GM18505 (cell line): ENCODE measurements at regions not wholly inside any gene's neighbourhood (a gene's known extent, or its start where the extent isn't known, plus 50 kb on each side); places are given as distances from the start of the nearest gene placed in this dataset.
"Not testable (repeated sequence)": the region's sequence is repeated elsewhere in the genome, so short reads cannot be mapped to it uniquely, and the experiment has no call there.

Experiments
- ATAC-seq: cut with Tn5 transposase; IDR thresholded peaks from one replicate; pipeline ENCODE4 v1.9.1; 2021; ENCODE audit not compliant: unreplicated experiment
- POLR2A ChIP-seq: IDR thresholded peaks from 4 replicates; pipeline ENCODE4 v1.6.1; 2011; ENCODE audit warnings: borderline replicate concordance; ENCODE audit not compliant: insufficient read depth, insufficient read length; ENCODE audit errors: extremely low read depth

DNA sequence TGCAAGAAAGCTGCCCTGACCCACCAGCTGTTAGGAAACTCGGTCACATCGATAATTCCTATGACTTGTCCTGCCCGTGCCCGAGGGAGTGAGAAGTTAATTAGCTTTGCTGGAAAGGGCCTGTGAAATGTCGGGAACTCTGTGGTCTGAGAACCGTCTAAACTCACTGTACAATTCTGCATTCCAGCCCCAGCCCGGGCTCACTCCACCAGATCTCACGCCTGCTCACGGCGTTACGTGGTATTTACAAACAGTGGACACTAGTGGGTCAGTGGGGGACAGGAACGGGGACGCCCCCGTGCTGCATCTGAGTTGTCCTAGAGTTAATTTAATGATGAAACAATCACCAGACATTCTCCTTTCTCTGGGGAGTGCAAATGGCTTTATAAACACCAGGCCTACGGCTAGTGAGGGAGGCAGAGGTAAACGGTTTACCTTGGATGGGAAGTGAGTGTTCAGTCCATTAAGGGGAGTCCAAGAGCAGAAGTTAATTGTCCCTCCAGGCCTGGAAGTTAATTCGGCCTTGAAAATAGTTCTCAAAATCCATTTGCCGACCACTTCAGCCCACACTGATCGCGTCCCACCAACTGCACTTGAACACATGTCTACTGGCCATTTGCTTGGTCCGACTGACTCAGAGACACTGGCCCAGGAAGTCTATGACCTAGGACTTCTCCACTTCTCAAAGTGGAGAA is 93.5 kb upstream of the MED13L start:
- ATAC-seq: no peak
- no peak for TF ChIP-seq POLR2A

DNA sequence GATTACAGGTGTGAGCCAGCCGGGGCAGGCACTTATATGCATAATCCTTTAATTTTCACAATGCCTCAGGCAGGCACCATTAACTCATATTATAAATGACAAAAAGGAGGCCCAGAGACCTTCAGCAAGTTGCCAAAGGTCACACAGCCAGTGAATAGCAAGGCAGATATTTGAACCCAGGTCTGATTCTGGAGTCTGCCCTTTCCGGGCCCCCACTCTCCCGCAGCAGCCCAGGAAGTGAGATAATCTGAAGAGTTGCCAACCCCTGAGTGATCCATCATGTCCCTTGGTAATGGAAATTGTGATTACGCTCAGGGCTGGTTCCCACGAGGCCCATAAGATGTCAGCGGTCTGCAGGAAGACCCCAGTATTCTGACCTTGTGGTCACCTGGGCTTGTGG is 95.3 kb upstream of the MED13L start:
- TF ChIP-seq POLR2A: no peak
- ATAC-seq: no peak

DNA sequence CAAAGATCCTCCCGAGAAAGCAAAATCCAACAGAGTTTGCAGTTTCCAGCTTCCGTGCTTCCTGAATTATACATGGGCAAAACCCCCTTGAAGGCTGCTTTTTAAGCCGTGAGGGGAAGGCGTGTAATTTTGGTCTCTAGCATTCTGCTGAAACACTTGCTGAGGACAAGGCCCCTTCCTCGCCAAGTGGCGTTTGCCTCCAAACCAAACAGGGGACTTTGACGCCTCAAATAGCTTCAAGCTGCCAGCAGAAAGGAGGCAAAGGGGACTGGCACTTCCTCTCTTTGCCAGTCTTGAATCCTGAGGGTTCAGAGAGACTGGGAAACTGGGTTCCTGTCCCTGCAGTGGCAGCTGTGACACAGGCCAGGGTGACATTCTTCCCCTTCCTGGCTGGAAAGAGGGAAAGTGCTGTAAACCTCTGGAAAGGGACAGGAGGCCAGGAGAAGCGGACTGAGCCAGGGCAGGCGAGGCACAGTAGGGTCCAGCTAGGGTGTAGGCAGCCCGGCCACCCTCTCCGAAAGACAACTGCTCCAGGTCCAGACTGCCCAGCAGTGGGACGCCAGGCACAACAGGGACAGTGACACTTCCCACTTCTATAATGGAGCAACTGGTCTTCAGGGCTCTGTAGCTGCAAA is 96.2 kb upstream of the MED13L start:
- no peak for ATAC-seq

DNA sequence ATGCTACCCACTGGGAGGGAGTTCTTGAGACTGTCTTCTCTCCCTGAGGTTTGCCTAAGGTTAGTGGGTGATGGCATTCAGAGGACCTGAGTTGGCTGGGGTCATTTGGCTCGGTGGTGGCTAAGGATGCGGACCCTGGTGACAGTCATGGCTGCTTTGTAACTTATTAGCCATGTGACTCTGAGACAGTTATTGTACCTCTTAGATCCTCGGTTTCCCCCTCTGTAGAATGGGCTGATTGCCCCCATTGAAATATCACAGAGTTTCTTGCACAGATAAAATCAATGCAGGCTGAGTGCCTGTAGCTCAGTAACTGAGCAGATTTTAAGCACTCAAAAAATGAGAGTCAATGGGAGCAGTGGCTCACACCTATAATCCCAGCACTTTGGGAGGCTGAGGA is 96.7 kb upstream of the MED13L start:
- no peak for TF ChIP-seq POLR2A
- no peak for ATAC-seq

More for the DNA sequence above, 96.2 kb upstream of the MED13L start:
- no peak for TF ChIP-seq POLR2A

DNA sequence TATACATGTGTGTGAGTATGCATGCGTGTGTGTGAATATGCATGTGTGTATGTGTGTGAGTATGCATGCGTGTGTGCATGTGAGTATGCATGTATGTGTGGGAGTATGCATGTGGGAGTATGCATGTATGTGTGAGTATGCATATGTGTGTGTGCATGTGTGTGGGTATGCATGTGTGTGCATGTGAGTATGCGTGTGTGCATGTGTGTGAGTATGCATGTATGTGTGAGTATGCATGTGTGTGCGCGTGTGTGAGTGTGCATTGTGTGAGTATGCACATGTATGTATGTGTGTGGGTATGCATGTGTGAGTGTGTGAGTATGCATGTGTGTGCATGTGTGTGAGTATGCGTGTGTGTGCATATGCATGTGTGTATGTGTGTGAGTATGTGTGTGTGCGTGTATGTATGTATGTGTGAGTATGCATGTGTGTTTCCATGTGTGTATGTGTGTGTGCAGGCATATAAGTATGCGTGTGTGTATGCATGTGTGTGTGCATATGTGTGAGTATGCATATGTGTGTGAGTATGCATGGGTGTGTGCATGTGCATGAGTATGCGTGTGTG is 97.9 kb upstream of the MED13L start:
- no peak for ATAC-seq
- TF ChIP-seq POLR2A: no peak

DNA sequence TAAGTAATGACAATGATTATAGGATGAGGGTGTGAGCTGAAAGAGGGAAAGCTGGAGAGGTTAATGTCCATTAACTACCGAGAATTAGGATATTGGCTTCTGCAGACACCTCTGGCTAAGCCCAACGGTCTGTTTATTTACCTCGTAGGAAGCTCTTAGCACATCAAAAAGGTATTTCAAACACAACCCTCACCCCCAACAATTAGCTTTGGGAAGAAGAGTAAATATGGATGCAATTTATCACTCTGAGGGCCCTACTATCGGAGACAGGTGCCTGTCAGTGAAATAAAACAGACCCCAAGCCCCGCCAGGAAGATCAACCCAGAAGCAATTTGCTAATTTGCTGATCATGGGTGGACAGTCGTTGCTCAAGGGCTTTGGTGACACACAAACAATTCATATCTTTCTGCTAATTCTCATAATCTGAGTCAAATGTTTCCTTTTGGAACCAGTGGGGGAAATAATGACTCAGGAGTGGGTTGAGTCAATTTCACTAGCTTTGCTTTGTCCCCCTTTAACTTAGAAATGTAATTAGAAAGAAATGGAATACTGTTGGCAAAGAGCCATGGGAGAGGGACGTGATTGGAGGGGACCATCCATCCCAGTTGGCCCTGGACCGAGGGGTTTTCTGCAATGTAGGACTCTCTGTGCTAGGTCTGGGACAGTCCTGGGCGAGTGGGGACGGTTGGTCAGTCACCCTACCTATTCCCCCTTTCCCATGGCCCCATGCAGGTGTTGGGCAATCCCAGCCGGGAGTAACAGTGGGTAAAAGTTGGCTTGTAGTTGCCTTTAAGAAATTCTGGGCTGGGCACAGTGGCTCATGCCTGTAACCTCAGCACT is 99.1 kb upstream of the MED13L start:
- TF ChIP-seq POLR2A: no peak
- no peak for ATAC-seq

DNA sequence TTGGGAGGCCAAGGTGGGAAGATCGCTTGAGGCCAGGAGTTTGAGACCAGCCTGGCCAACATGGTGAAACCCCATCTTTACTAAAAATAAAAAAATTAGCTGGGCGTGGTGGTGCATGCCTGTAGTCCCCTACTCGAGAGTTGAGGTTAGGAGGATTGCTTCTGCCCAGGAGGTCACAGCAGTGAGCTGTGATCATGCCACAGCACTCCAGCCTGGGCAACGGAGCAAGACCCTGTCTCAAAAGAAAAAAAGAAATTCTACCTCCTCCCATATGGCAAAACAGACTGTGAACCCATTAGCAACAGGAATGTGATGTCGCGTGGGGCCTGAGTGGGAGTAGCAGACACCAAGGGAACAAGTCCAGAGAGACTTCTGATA is 99.7 kb upstream of the MED13L start:
- ATAC-seq: not testable (repeated sequence)

DNA sequence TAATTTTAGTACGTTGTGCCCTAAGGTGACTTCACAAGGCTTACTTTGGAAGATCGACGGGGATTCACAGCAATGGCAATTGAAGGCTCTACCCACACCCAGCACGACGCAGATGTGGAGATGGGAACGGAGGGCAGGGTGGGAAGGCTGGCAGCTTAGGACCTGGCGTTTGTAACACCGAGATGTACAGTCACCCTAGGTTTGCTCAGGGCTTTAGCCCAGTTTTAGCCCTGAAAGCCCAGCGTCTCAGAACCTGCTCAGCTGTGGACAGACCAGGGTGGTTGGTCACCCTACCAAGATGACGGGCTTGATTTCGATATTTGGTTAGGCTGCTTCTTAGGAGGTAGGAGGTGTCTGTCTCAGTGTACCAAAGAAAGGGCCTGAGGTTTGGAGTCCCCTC is 100.5 kb upstream of the MED13L start:
- no peak for ATAC-seq
- no peak for TF ChIP-seq POLR2A

DNA sequence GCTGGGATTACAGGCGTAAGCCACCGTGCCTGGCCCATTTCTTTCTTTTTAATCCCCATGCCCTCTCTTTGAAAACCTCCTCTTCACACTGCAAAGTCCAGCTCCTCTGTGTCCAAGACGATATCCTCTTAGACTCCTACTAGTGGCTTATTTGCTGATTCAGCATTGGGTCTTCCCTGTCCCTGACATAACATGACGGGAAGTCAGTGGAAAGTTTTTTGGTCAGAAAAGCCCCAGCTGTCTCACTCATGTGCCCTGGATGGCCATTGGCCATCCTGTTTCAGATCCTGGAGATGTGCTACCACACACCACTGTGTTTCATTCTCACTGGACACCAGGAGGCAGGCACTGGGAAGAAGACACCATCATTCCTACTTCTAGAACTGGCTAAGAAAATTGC is 102.6 kb upstream of the MED13L start:
- no peak for TF ChIP-seq POLR2A
- no peak for ATAC-seq

DNA sequence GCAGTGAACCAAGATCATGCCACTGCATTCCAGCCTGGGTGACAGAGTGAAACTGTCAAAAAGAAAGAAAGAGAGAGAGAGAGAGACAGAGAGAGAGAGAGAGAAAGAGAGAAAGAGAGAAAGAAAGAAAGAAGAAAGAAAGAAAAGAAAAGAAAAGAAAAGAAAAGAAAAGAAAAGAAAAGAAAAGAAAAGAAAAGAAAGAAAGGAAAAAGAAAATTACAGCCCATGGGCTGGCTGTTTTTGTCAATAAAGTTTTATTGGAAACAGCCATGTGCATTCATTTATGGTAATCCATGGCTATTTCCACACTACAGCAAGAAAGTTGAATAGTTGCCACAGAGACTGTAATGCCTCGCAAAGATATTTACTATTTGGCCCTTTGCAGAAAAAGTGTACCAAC is 103.2 kb upstream of the MED13L start:
- ATAC-seq: not testable (repeated sequence)

DNA sequence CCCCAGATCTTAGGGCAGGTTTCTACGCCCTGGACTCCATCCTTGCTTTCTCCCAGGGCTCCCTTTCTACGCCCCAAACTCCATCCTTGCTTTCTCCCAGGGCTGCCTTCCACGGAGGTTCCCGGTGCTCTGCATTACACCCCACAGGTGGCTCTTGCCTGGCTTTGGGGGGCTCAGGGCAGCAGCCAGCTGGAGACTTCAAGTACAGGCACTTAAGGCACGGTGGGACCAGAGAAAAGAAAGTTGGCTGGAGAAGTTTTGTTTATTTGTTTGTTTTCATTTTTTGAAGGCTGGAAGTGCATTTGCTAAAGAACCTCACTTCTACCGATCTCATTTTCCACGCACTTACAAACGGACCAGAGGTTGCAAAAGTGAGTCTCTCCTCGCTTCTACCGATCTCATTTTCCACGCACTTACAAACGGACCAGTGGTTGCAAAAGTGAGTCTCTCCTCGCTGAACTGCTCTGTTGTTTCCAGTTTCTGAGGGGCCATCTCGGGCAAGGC is 103.8 kb upstream of the MED13L start:
- no peak for ATAC-seq
- TF ChIP-seq POLR2A: no peak

DNA sequence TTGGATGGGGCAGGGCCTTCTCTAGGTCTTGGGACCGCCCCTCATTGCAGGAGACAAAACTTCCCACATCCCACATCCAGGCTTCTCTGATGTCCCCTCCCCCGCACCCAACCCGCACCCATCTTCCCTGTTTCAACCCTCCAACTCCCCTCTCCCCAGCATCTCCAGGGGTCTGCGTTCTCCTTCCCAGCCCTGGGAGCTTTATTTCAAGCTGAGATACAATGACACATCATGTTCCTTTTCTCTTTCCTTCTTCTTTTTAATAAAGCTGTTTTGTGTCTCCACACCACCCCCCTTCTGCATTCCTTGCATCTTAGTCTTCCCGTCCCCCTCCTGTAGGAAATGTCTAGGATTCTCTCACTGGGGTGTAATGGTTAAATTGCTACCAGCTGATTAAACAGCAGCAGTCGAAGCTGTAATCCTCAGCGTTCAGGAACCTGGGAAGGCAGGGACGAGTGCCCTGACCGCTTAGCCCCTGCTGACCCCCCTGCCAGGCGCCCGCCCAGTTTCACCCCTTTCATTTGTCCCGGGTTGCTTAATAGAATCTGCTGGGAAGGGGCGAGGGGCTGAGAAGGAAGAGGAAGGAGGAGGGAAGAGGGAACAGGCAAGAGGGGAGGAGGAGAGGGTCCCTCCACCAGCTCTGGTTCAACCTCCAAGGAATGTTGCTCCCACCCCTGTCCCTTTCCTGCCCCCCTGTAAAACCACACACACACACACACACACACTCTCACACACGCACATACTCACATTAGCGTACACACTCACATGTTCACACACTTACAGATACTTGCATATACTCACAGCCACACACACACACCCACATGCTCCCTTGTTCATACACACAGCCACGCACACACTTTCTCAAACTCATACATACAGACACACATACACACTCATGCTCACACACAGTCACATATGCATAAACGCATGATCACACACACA is 104.5 kb upstream of the MED13L start:
- no peak for TF ChIP-seq POLR2A
- no peak for ATAC-seq
